ENCODE measurements at regions not wholly inside any gene's neighbourhood (a gene's known extent, or its start where the extent isn't known, plus 50 kb on each side); places are given as distances from the start of the nearest gene placed in this dataset.

DNA sequence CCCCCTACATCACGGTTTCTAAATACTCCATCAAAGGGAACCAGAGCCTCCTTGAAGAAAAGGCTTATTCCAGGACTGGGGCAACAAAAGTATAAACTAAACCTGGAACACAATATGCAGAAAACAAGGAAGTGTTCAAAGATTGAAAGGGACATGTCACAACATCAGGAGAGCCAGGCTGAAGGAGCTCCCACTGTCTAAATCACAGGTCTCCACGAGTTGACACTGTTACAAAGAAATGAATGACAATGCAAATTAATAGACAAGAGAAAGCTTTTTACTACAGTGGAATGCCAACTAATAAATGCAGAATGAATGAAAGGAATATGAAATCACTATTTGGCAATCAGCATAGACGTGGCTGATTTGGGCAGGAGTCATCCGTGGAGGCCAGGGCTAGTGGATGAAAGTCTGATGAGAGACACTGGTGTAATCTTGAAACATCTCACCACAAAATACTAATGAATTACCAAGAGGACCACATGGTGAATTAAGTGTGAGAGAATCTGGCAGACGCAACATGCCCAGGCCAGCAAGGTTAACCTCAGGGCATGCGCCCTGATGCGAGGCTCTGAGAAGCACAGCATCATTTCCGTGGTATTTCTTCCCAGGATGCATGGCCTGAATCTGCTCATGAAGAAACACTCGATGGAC is 123.8 kb upstream of the TJP1 start (continued):
- TF ChIP-seq, protein P1, sequence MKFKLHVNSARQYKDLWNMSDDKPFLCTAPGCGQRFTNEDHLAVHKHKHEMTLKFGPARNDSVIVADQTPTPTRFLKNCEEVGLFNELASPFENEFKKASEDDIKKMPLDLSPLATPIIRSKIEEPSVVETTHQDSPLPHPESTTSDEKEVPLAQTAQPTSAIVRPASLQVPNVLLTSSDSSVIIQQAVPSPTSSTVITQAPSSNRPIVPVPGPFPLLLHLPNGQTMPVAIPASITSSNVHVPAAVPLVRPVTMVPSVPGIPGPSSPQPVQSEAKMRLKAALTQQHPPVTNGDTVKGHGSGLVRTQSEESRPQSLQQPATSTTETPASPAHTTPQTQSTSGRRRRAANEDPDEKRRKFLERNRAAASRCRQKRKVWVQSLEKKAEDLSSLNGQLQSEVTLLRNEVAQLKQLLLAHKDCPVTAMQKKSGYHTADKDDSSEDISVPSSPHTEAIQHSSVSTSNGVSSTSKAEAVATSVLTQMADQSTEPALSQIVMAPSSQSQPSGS (IDR thresholded peaks at IDR 0.05; ENCODE audit: low read length) = no peak
- TF ChIP-seq HDAC6 (IDR thresholded peaks at IDR 0.05; ENCODE audit: low read depth, low read length) = no peak
- TF ChIP-seq CREB1 (IDR thresholded peaks at IDR 0.05) = no peak
- TF ChIP-seq TAF1 (IDR thresholded peaks at IDR 0.05; ENCODE audit: low read depth, low read length) = no peak
- TF ChIP-seq SAP30 (IDR thresholded peaks at IDR 0.05; ENCODE audit: insufficient read depth, insufficient replicate concordance, low read length) = no peak
- no peak for TF ChIP-seq SP2 (IDR thresholded peaks at IDR 0.05; ENCODE audit: low read length)
- TF ChIP-seq CEBPB (IDR thresholded peaks at IDR 0.05; ENCODE audit: low read depth, low read length) = no peak
- no peak for TF ChIP-seq CHD1 (IDR thresholded peaks at IDR 0.05; ENCODE audit: low read depth, low read length)
